ENCODE measurements at regions not wholly inside any gene's neighbourhood (a gene's known extent, or its start where the extent isn't known, plus 50 kb on each side); places are given as distances from the start of the nearest gene placed in this dataset.

DNA sequence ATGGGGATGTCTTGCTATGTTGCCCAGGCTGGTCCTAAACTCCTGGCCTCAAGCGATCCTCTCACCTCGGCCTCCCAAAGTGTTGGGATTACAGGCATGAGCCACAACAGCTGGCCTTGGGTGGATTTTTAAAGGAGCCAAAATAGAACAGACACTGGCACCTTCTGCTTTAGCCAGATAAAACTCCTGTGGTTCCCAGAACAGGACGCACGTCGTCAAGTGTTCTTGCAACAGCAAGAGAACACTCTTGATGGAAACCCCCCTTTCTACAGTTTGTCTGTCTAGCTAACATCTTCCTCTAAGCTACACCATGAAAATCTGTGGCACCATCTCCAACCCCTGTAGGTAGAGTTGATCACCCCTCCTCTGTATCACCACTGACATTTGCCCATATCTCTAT is 122.6 kb downstream of the NPIPB5 start:
- DNase-seq, result no peak
- Histone ChIP-seq H3K36me3 (replicated peaks in 1 of 2; ENCODE audit: insufficient read depth in 1 of 2, low read depth in 2 of 2) (no peaks in the 10 kb centered on the region), H3K27me3 (no peaks in the 10 kb centered on the region), H3K4me3 (no peak overlapping the region), H3K9me3 (no peaks in the 10 kb centered on the region), H3K4me1 (no peaks in the 10 kb centered on the region), H3K27ac (no peak overlapping the region)
- intact Hi-C loops (cut with DNase I), result no loop called here
- ATAC-seq, result no peak
- 78 to 88% methylated on average over 5 of the region's 5 CpGs for WGBS, 2 donors
- TF ChIP-seq POLR2A (IDR thresholded peaks at IDR 0.05), result no peak
- TF ChIP-seq, protein P1, sequence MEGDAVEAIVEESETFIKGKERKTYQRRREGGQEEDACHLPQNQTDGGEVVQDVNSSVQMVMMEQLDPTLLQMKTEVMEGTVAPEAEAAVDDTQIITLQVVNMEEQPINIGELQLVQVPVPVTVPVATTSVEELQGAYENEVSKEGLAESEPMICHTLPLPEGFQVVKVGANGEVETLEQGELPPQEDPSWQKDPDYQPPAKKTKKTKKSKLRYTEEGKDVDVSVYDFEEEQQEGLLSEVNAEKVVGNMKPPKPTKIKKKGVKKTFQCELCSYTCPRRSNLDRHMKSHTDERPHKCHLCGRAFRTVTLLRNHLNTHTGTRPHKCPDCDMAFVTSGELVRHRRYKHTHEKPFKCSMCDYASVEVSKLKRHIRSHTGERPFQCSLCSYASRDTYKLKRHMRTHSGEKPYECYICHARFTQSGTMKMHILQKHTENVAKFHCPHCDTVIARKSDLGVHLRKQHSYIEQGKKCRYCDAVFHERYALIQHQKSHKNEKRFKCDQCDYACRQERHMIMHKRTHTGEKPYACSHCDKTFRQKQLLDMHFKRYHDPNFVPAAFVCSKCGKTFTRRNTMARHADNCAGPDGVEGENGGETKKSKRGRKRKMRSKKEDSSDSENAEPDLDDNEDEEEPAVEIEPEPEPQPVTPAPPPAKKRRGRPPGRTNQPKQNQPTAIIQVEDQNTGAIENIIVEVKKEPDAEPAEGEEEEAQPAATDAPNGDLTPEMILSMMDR (IDR thresholded peaks at IDR 0.05), result no peak

DNA sequence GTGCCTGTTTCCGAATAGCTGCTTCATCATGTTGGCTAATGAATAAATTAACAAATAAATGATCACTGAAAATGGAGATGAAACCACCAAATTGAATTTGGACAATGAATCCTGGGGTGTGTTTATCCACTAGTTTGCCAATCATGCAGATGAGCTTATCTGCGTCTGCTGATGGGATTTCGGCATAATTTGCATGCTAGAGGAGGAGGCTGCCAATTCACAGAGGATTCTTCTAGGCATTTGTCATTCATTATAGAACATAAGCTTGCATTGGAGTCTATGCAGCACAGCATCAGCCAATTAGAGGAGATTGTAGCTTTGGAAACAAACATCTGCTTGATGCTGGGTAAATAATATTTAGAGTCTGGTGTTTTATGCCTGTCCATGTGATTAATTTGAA is 123.1 kb downstream of the NPIPB5 start:
- H3K9me3 ChIP-seq, result no peaks in the 10 kb centered on the region
- DNase-seq (no peak), ATAC-seq (no peak)
- H3K4me1 ChIP-seq, result no peaks in the 10 kb centered on the region
- TF ChIP-seq, protein P1 (IDR thresholded peaks at IDR 0.05), result no peak
- no peak for TF ChIP-seq POLR2A (IDR thresholded peaks at IDR 0.05)
- H3K36me3 ChIP-seq (replicated peaks in 1 of 2; ENCODE audit: insufficient read depth in 1 of 2, low read depth in 2 of 2), result no peaks in the 10 kb centered on the region
- no peak overlapping the region for H3K4me3 ChIP-seq
- no peaks in the 10 kb centered on the region for H3K27me3 ChIP-seq
- no peak overlapping the region for H3K27ac ChIP-seq
- intact Hi-C loops (cut with DNase I), result no loop called here
- WGBS, 2 donors, result 58 to 61% methylated on average over 3 of the region's 3 CpGs

DNA sequence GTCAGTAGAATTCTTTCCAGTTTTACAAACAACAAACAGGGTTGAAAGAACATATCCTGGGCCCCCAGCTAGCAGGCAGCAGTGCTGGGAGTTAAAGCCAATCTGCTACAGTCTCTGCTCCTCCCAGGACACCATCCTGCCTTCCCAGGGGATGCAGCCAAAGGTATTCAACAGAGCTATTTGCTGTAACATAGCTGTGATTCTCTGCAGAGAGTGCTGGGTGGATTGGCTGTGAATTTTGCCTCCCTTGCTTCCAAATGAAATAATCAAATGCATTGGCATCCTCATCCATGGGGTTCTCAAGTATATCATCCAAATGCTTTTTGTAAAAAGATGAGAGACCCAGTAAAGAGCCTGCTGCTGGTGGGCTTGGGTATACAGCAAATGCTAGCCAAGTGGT is 124.3 kb downstream of the NPIPB5 start:
- no peaks in the 10 kb centered on the region for H3K27me3 ChIP-seq
- ATAC-seq, result no peak
- TF ChIP-seq, protein P1 (IDR thresholded peaks at IDR 0.05), result no peak
- TF ChIP-seq POLR2A (IDR thresholded peaks at IDR 0.05), result no peak
- DNase-seq, result no peak
- H3K27ac ChIP-seq, result no peak overlapping the region
- no peak overlapping the region for H3K4me3 ChIP-seq
- H3K9me3 ChIP-seq, result no peaks in the 10 kb centered on the region
- intact Hi-C loops (cut with DNase I), result no loop called here
- no peaks in the 10 kb centered on the region for H3K4me1 ChIP-seq
- H3K36me3 ChIP-seq (replicated peaks in 1 of 2; ENCODE audit: insufficient read depth in 1 of 2, low read depth in 2 of 2), result no peaks in the 10 kb centered on the region

DNA sequence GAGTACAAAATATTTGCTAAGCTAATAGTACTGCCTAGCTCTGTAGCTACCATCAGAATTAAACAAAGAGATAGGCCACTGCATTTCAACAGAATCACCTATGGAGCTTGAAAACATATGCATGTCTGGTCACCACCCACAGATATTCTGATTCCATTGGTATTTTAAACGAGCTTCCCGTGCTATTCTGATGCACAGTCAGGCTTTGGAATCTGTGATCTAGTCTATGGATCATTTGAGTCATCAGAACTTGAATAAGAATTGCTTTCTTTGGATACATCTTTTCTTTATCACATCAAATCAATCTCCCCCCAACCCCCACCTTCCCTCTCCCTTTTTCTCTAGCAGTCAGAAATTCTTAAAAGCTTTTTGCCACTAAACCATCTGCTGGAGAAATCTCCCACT is 124.7 kb downstream of the NPIPB5 start:
- intact Hi-C loops (cut with DNase I), result no loop called here
- ATAC-seq, result no peak
- 32 to 36% methylated on average over 2 of the region's 2 CpGs for WGBS, 2 donors
- Histone ChIP-seq H3K4me1 (no peaks in the 10 kb centered on the region), H3K4me3 (no peak overlapping the region), H3K9me3 (no peaks in the 10 kb centered on the region), H3K27me3 (no peaks in the 10 kb centered on the region), H3K27ac (no peak overlapping the region), H3K36me3 (replicated peaks in 1 of 2; ENCODE audit: insufficient read depth in 1 of 2, low read depth in 2 of 2) (no peaks in the 10 kb centered on the region)
- no peak for TF ChIP-seq POLR2A (IDR thresholded peaks at IDR 0.05)
- TF ChIP-seq, protein P1 (IDR thresholded peaks at IDR 0.05), result no peak
- no peak for DNase-seq

DNA sequence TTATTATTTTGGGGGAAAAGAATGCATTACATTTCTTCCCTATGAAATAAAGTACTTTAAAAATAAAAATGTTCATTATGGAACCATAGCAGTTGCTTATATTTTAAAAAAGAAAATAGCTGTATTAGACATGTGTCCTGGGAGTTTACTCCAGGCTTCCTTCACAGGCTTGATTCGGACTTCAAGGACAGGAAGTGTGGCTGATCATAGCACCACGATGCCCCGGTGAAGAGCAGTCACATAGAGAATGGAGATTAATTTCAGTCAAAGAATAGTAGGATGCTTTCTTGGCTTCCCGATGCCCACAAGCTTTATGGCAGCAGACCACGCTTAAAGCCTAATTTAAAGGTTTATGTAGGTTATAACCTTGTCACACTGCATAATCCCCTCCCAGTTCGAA is 125.1 kb downstream of the NPIPB5 start:
- Histone ChIP-seq H3K27me3 (no peaks in the 10 kb centered on the region), H3K36me3 (replicated peaks in 1 of 2; ENCODE audit: insufficient read depth in 1 of 2, low read depth in 2 of 2) (no peaks in the 10 kb centered on the region), H3K4me1 (no peaks in the 10 kb centered on the region), H3K4me3 (no peak overlapping the region), H3K9me3 (no peaks in the 10 kb centered on the region), H3K27ac (no peak overlapping the region)
- no peak for DNase-seq
- TF ChIP-seq POLR2A (IDR thresholded peaks at IDR 0.05), result no peak
- TF ChIP-seq, protein P1 (IDR thresholded peaks at IDR 0.05), result no peak
- intact Hi-C loops (cut with DNase I), result no loop called here
- 42% methylated on average over 6 of the region's 6 CpGs for WGBS, 2 donors
- no peak for ATAC-seq
